ENCODE measurements at regions not wholly inside any gene's neighbourhood (a gene's known extent, or its start where the extent isn't known, plus 50 kb on each side); places are given as distances from the start of the nearest gene placed in this dataset.

DNA sequence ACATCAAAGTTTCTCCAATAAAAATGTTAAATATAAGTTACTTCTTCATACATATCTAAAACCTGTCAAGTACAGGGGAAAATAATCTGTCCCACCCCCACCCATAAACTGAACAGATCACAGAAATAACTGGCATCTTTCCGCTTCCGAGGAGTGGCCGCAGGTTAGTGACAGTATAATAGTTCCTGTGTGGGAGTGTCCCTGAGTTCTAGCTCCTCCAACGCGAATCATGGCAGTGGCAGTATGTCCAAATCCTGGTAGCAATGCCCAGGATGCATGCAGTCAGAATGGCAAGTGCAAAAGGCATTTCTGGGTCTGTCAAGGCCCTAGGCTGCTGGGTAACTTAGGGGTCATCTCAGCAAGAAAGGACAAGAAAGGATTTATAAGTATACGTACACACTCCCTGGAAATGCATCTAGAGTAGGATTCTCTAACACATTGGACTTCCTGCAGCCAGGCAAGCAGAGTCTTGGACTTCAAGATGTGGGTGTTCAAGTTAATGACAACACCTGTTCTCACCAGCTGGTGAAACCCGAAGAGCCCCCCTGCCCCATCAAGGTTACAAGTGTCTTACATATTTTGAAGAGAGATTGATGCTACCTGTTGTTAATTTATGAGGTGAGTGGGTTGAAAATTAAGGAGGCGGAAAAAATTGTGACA, 94.4 kb upstream of the COL1A2 start:
- Mint-ChIP-seq H3K4me1 (ENCODE audit: low read depth) (peaks cover 99% of the 10 kb centered on the region), H3K9me3 (ENCODE audit: low read depth) (no peaks in the 10 kb centered on the region), H3K4me3 (ENCODE audit: unreplicated experiment) (peak overlapping the region; percentile 58), H3K27me3 (ENCODE audit: low read depth) (no peaks in the 10 kb centered on the region), H3K36me3 (ENCODE audit: low read depth) (no peaks in the 10 kb centered on the region), H3K27ac (ENCODE audit: unreplicated experiment) (peak overlapping the region; percentile 94)
- no peak for DNase-seq (ENCODE audit: low spot score)
- TF ChIP-seq, protein P1, sequence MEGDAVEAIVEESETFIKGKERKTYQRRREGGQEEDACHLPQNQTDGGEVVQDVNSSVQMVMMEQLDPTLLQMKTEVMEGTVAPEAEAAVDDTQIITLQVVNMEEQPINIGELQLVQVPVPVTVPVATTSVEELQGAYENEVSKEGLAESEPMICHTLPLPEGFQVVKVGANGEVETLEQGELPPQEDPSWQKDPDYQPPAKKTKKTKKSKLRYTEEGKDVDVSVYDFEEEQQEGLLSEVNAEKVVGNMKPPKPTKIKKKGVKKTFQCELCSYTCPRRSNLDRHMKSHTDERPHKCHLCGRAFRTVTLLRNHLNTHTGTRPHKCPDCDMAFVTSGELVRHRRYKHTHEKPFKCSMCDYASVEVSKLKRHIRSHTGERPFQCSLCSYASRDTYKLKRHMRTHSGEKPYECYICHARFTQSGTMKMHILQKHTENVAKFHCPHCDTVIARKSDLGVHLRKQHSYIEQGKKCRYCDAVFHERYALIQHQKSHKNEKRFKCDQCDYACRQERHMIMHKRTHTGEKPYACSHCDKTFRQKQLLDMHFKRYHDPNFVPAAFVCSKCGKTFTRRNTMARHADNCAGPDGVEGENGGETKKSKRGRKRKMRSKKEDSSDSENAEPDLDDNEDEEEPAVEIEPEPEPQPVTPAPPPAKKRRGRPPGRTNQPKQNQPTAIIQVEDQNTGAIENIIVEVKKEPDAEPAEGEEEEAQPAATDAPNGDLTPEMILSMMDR (IDR thresholded peaks at IDR 0.05): no peak

DNA sequence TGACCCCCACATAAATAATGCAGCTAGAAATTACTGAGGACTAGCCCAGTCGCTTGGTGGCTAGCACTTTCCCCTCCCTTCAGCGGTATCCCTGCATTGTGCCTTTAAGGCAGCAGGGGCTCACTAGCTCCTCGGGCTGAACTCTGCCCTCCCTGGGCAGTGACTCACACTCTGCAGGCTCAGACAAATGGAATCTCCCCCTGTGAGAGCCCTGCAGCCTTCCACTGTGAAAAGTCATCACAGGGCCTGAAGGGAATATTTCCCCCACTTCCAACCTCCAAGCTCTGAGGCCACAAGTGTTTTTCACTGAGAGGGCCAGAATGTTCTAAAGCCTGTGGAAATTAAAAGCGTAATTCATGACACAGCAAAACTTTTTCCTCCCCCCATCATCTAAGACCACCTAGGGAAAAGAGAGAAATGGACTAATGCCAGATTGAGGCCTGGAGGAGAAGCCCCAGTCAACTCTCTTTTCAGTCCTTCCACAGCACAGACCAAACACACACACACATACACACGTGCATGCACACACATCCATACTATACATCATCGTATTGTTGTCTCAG, 93.6 kb upstream of the COL1A2 start:
- Mint-ChIP-seq H3K4me3 (ENCODE audit: unreplicated experiment) (peak overlapping the region; percentile 58), H3K27me3 (ENCODE audit: low read depth) (no peaks in the 10 kb centered on the region), H3K27ac (ENCODE audit: unreplicated experiment) (peak overlapping the region; percentile 94), H3K9me3 (ENCODE audit: low read depth) (no peaks in the 10 kb centered on the region), H3K36me3 (ENCODE audit: low read depth) (no peaks in the 10 kb centered on the region), H3K4me1 (ENCODE audit: low read depth) (peaks cover 99% of the 10 kb centered on the region)
- DNase-seq (ENCODE audit: low spot score): peak; percentile 68
- TF ChIP-seq, protein P1 (IDR thresholded peaks at IDR 0.05): peak; percentile 47

DNA sequence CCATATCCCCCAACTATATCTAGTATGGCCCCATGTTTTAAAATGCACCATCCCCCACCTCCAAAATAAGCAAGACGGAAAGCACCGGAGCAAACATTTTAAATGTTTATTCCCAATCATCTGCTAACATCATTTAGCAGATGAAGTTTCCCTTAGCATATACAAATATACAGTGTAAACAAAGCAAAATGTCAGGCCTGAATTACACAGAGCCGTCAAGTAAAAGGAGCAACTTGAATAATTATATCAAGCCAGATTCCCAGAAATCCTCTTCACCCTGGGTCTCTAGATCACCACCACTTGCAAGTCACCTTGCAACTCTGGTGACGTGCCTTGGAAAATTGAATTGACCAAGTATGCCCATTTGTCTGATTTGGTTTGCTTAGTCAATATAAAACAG, 91.6 kb upstream of the COL1A2 start:
- Mint-ChIP-seq H3K4me3 (ENCODE audit: unreplicated experiment) (no peak overlapping the region), H3K4me1 (ENCODE audit: low read depth) (peaks cover 79% of the 10 kb centered on the region), H3K27me3 (ENCODE audit: low read depth) (no peaks in the 10 kb centered on the region), H3K9me3 (ENCODE audit: low read depth) (no peaks in the 10 kb centered on the region), H3K36me3 (ENCODE audit: low read depth) (peaks cover 2% of the 10 kb centered on the region), H3K27ac (ENCODE audit: unreplicated experiment) (peak overlapping the region; percentile 95)
- DNase-seq (ENCODE audit: low spot score): no peak
- TF ChIP-seq, protein P1 (IDR thresholded peaks at IDR 0.05): no peak

DNA sequence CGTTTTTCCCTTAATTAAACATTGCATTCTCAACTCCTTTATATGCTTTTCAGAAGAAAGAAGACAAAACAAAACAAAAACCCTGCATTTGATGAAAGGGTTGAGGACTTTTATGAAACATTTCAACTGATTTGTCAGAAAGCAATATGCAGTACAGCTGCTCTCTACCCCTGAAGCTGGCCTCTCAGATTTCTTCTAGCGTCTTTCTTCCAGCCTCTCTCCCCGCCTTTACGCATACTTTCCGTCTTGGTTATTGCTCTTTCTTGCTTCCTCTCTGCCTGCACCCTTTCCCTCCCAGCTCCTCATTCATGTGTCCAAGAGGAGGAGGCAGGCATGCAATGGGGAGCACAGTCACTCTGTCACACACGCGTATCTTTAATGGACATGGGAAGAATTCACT, 91.0 kb upstream of the COL1A2 start:
- no peak for DNase-seq (ENCODE audit: low spot score)
- Mint-ChIP-seq H3K27me3 (ENCODE audit: low read depth) (no peaks in the 10 kb centered on the region), H3K9me3 (ENCODE audit: low read depth) (no peaks in the 10 kb centered on the region), H3K36me3 (ENCODE audit: low read depth) (peaks cover 2% of the 10 kb centered on the region), H3K4me1 (ENCODE audit: low read depth) (peaks cover 73% of the 10 kb centered on the region), H3K4me3 (ENCODE audit: unreplicated experiment) (peak overlapping the region; percentile 44), H3K27ac (ENCODE audit: unreplicated experiment) (peak overlapping the region; percentile 95)
- TF ChIP-seq, protein P1 (IDR thresholded peaks at IDR 0.05): no peak

DNA sequence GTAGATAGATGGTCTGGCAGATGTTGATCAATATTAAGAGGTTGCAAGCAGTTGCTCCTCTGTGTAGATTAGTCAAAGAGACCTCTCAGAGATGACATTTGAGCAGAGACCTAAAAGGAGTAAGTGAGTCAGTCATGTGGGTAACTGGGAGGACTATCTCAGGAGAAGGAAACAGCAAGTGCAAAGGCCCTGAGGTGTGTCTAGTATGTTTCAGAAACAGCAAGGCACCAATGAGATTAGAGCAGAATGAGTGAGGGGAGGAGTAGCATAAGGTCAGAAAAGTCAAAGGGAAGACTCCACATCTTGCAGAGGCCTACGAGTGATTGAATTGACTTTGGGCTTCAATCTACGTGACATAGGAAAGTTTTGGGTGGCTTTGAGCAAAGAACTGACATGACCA, 89.8 kb upstream of the COL1A2 start:
- H3K27ac Mint-ChIP-seq (ENCODE audit: unreplicated experiment): no peak overlapping the region
- H3K4me1 Mint-ChIP-seq (ENCODE audit: low read depth): peaks cover 67% of the 10 kb centered on the region
- H3K4me3 Mint-ChIP-seq (ENCODE audit: unreplicated experiment): no peak overlapping the region
- no peak for DNase-seq (ENCODE audit: low spot score)
- no peaks in the 10 kb centered on the region for H3K27me3 Mint-ChIP-seq (ENCODE audit: low read depth)
- H3K9me3 Mint-ChIP-seq (ENCODE audit: low read depth): peaks cover 7% of the 10 kb centered on the region
- TF ChIP-seq, protein P1 (IDR thresholded peaks at IDR 0.05): no peak
- peaks cover 6% of the 10 kb centered on the region for H3K36me3 Mint-ChIP-seq (ENCODE audit: low read depth)
